Neutrophil (primary cell): ENCODE measurements at regions not wholly inside any gene's neighbourhood (a gene's known extent, or its start where the extent isn't known, plus 50 kb on each side); places are given as distances from the start of the nearest gene placed in this dataset.

Experiments used
- H3K27ac ChIP-seq: fragments of 200-600 bp; sonication (generic); 2 replicates; pipeline ENCODE4 v1.5.1; 2016; ENCODE audit warnings: mild to moderate bottlenecking, moderate library complexity
- H3K27me3 ChIP-seq: fragments of 200-600 bp; sonication (generic); 2 replicates; pipeline ENCODE4 v1.6.0; 2016; ENCODE audit warnings: mild to moderate bottlenecking
- H3K36me3 ChIP-seq: fragments of 200-600 bp; sonication (generic); 2 replicates; pipeline ENCODE4 v1.5.1; 2017
- H3K4me1 ChIP-seq, 2 experiments: fragments of 200-600 bp in 1 of 2; sonication (generic) in 1 of 2; 1 replicate in 1 of 2; 2 replicates in 1 of 2; pipeline versions ENCODE4 v1.5.1 to v1.6.1; 2013 to 2016; ENCODE audit warnings: low read depth in 1 of 2, low read length in 1 of 2, mild to moderate bottlenecking in 1 of 2, moderate library complexity in 1 of 2; ENCODE audit not compliant: control insufficient read depth in 1 of 2, insufficient read depth in 1 of 2
- H3K4me3 ChIP-seq, 2 experiments: fragments of 200-600 bp in 1 of 2; sonication (generic) in 1 of 2; 1 replicate in 1 of 2; 2 replicates in 1 of 2; pipeline ENCODE4 v1.5.1; 2013 to 2016; ENCODE audit warnings: low read depth in 1 of 2, low read length in 1 of 2, mild to moderate bottlenecking in 1 of 2, moderate library complexity in 1 of 2
- H3K9me3 ChIP-seq: fragments of 200-600 bp; sonication (generic); 2 replicates; pipeline ENCODE4 v1.5.1; 2016
- TF ChIP-seq, protein P1 (sequence below): fragments of 200-600 bp; sonication (generic); IDR thresholded peaks from 2 replicates; pipeline ENCODE4 v1.5.1; 2016; ENCODE audit warnings: antibody characterized with exemption

DNA sequence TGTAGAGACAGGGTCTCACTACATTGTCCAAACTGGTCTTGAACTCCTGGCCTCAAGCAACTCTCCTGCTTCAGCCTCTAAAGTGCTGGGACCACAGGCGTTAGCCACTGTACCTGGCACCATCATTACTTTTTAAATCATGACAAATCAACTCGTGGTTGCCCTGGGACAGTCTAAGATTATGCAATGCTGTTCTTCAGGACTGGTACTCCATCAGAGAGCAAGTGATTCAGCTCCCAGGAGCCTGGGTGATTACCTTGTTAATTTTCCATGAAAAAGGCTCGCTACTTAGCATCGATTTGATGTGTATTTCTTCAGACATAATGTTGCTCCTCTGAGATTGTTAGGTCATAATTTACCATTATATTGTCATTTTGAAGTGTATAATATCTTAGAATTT lies 158.9 kb upstream of the STEAP4 start:
- Histone ChIP-seq H3K4me3 (no peak overlapping the region), H3K4me1 (no peaks in the 10 kb centered on the region)

DNA sequence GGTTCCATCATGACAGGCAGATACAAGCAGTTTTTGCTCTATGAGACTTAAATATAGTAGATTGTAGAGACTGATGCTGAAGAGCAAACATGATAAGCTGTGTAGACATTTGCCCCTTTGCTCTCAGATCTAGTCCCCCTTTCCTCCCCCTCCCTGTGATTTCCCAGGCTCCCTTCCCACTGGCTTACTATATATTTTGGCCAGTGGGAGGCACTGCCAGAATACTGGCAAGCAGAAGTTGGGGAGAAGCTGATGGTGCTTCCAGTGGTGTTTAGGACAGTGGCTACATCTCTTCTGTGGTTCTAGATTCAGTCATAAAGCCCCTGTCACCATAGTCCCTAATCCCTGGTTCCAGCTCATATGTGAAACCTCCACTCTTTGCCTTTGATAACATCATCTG lies 156.1 kb upstream of the STEAP4 start:
- H3K36me3 ChIP-seq: no peaks in the 10 kb centered on the region
- no peaks in the 10 kb centered on the region for H3K4me1 ChIP-seq
- TF ChIP-seq, protein P1, sequence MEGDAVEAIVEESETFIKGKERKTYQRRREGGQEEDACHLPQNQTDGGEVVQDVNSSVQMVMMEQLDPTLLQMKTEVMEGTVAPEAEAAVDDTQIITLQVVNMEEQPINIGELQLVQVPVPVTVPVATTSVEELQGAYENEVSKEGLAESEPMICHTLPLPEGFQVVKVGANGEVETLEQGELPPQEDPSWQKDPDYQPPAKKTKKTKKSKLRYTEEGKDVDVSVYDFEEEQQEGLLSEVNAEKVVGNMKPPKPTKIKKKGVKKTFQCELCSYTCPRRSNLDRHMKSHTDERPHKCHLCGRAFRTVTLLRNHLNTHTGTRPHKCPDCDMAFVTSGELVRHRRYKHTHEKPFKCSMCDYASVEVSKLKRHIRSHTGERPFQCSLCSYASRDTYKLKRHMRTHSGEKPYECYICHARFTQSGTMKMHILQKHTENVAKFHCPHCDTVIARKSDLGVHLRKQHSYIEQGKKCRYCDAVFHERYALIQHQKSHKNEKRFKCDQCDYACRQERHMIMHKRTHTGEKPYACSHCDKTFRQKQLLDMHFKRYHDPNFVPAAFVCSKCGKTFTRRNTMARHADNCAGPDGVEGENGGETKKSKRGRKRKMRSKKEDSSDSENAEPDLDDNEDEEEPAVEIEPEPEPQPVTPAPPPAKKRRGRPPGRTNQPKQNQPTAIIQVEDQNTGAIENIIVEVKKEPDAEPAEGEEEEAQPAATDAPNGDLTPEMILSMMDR: no peak
- H3K27me3 ChIP-seq: no peaks in the 10 kb centered on the region
- no peak overlapping the region for H3K27ac ChIP-seq
- no peaks in the 10 kb centered on the region for H3K9me3 ChIP-seq
- H3K4me3 ChIP-seq: no peak overlapping the region

More for the DNA sequence above, 158.9 kb upstream of the STEAP4 start:
- TF ChIP-seq, protein P1: no peak
- no peak overlapping the region for H3K27ac ChIP-seq
- H3K9me3 ChIP-seq: no peaks in the 10 kb centered on the region
- H3K27me3 ChIP-seq: no peaks in the 10 kb centered on the region
- no peaks in the 10 kb centered on the region for H3K36me3 ChIP-seq

DNA sequence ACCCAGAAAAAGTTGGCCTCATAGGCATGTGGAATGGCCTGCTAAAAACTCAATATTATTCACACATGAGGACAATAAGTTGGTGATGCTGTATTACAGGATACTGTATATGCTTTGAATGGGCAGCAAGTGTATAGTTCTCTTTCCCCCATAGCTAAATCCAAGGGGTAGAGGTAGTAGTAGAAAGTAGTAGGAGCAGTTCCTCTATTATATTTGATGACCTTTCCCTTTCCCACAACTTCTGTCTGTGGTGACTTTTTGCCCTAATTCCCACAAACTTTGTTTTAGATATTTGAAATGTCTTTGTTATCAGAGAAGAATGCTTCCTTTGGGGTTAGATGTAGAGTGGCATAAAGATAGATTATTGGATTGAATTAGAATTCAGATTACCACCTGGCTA lies 154.0 kb upstream of the STEAP4 start:
- Histone ChIP-seq H3K9me3 (no peaks in the 10 kb centered on the region), H3K27me3 (no peaks in the 10 kb centered on the region), H3K27ac (no peak overlapping the region), H3K4me3 (no peak overlapping the region), H3K4me1 (no peaks in the 10 kb centered on the region), H3K36me3 (no peaks in the 10 kb centered on the region)
- TF ChIP-seq, protein P1: no peak

- no peaks in the 10 kb centered on the region for H3K4me1 ChIP-seq
- no peaks in the 10 kb centered on the region for H3K36me3 ChIP-seq
- TF ChIP-seq, protein P1: no peak
- H3K27ac ChIP-seq: no peak overlapping the region
- no peaks in the 10 kb centered on the region for H3K9me3 ChIP-seq
- H3K27me3 ChIP-seq: no peaks in the 10 kb centered on the region
- no peak overlapping the region for H3K4me3 ChIP-seq
These were observed 152.3 kb upstream of the STEAP4 start for GRCh38 chr7:88458946-88459345.

DNA sequence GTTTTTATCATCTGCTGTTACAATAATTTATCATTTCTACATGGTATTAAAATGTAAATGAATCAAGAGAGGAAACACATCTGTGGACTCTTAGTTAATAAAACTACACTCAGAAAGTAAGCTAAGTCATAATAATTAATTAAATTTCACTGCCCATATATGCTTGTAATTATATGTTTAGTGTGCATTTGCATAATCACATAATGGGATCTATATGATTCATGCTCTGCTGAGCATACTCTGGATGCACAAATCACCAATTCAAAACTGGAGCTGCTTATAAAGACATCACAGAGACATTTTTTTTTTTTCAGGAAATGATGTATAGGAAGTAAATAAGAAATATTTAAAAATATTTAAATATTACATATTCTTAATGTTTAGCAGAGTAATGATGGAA lies 151.6 kb upstream of the STEAP4 start:
- TF ChIP-seq, protein P1: no peak

GRCh38 chr7:88457320-88457719 lies 150.6 kb upstream of the STEAP4 start:
- H3K4me3 ChIP-seq: no peak overlapping the region
- TF ChIP-seq, protein P1: no peak
- no peaks in the 10 kb centered on the region for H3K4me1 ChIP-seq
- H3K36me3 ChIP-seq: no peaks in the 10 kb centered on the region
- H3K9me3 ChIP-seq: no peaks in the 10 kb centered on the region
- no peaks in the 10 kb centered on the region for H3K27me3 ChIP-seq
- no peak overlapping the region for H3K27ac ChIP-seq

More for the DNA sequence above, 151.6 kb upstream of the STEAP4 start:
- Histone ChIP-seq H3K4me3 (no peak overlapping the region), H3K27ac (no peak overlapping the region), H3K27me3 (no peaks in the 10 kb centered on the region), H3K4me1 (no peaks in the 10 kb centered on the region), H3K9me3 (no peaks in the 10 kb centered on the region), H3K36me3 (no peaks in the 10 kb centered on the region)
